Ovary (tissue), 7 donors: ENCODE measurements at regions not wholly inside any gene's neighbourhood (a gene's known extent, or its start where the extent isn't known, plus 50 kb on each side); places are given as distances from the start of the nearest gene placed in this dataset.
"Not testable (repeated sequence)": the region's sequence is repeated elsewhere in the genome, so short reads cannot be mapped to it uniquely, and the experiment has no call there.

Experiments
- DNase-seq, 5 donors: peaks; one replicate each; pipeline ENCODE4 v3.0.0-alpha.2; 2019 to 2020
- H3K27ac ChIP-seq, 2 donors: fragments of 200-600 bp; one replicate each; pipeline versions ENCODE4 v1.5.1 to v1.8.0; 2019 to 2022
- H3K27me3 ChIP-seq: fragments of 200-600 bp; one replicate; pipeline ENCODE4 v1.8.0; 2022
- H3K36me3 ChIP-seq: fragments of 200-600 bp; sonication (generic); one replicate; pipeline ENCODE4 v1.5.1; 2019
- H3K4me1 ChIP-seq: one replicate; pipeline ENCODE4 v1.8.1; 2013; ENCODE audit warnings: mild to moderate bottlenecking, moderate library complexity; ENCODE audit not compliant: insufficient read depth
- H3K4me3 ChIP-seq: fragments of 200-600 bp; sonication (generic); one replicate; pipeline ENCODE4 v1.5.1; 2017
- H3K9me3 ChIP-seq, 2 donors: fragments of 200-600 bp in 1 of 2; sonication (generic) in 1 of 2; one replicate each; pipeline versions ENCODE4 v1.5.1 to v1.8.1; 2013 to 2019; ENCODE audit warnings: mild to moderate bottlenecking in 1 of 2, moderate library complexity in 1 of 2
- CTCF ChIP-seq, 3 donors: fragments of 450-650 bp in 2 of 3; fragments of 200-600 bp in 1 of 3; IDR thresholded peaks; one replicate each; pipeline versions ENCODE4 v1.5.1 to v1.8.0; 2016 to 2022; ENCODE audit warnings: antibody characterized with exemption in 3 of 3, mild to moderate bottlenecking in 1 of 3
- EP300 ChIP-seq: sonication (generic); formaldehyde crosslinking; IDR thresholded peaks from one replicate; pipeline ENCODE4 v1.6.1; 2017; ENCODE audit warnings: antibody characterized with exemption
- POLR2A ChIP-seq: fragments of 450-650 bp; IDR thresholded peaks from one replicate; pipeline ENCODE4 v1.6.1; 2017; ENCODE audit warnings: antibody characterized with exemption, mild to moderate bottlenecking, moderate library complexity
- WGBS, 3 donors: extraction: QIAGEN DNeasy Blood & Tissue Kit in 1 of 3; methylation state at CpG; one replicate each; pipeline versions ENCODE4 v1.1.5 to v1.1.7; 2013 to 2017; 5-methylcytosine and 5-hydroxymethylcytosine counted together
- intact Hi-C, 4 donors: fragments of 100-400 bp; cut with DNase I; formaldehyde crosslinking; loops; one replicate each; pipeline versions ENCODE4 v1.11.0 to v1.15.1; 2022 to 2023
- donor health status: DM: no; HTN: no; CAD: no; lungs with moderate emphysema.
- donor health status: DM: no; HTN: no; CAD: no.
- donor health status: Bipolar disorder and iron deficiency.
- donor health status: DM: no; HTN: no; CAD: no.
- donor health status: DM: yes; HTN: yes; CAD: no.

- TF ChIP-seq CTCF (IDR thresholded peaks at IDR 0.05) (no peak), EP300 (no peak), POLR2A (no peak)
- no peak overlapping the region for H3K27ac ChIP-seq
- no peaks in the 10 kb centered on the region for H3K4me1 ChIP-seq
- H3K4me3 ChIP-seq, result no peak overlapping the region
- no peaks in the 10 kb centered on the region for H3K9me3 ChIP-seq
- 88 to 94% (median 89%) methylated on average over 4 of the region's 4 CpGs for WGBS, 3 donors
- H3K27me3 ChIP-seq, result no peaks in the 10 kb centered on the region
- intact Hi-C loops, result no loop called here
- no peaks in the 10 kb centered on the region for H3K36me3 ChIP-seq
- DNase-seq, result no peak
Measured at GRCh38 chr5:126122942-126123341, 300.3 kb upstream of the GRAMD2B start.

GRCh38 chr5:126124706-126125345, 298.4 kb upstream of the GRAMD2B start:
- H3K36me3 ChIP-seq, result no peaks in the 10 kb centered on the region
- H3K27ac ChIP-seq, result no peak overlapping the region
- H3K4me1 ChIP-seq, result no peaks in the 10 kb centered on the region
- DNase-seq, result no peak
- no peaks in the 10 kb centered on the region for H3K27me3 ChIP-seq
- 16 to 25% (median 18%) methylated on average over 4 of the region's 4 CpGs for WGBS, 3 donors
- no peaks in the 10 kb centered on the region for H3K9me3 ChIP-seq
- H3K4me3 ChIP-seq, result no peak overlapping the region
- intact Hi-C loops, result no loop called here
- TF ChIP-seq POLR2A (no peak), CTCF (IDR thresholded peaks at IDR 0.05) (no peak), EP300 (no peak)

- no peak overlapping the region for H3K4me3 ChIP-seq
- H3K27ac ChIP-seq, result no peak overlapping the region
- H3K9me3 ChIP-seq, result no peaks in the 10 kb centered on the region
- WGBS, 3 donors, result 70 to 83% (median 83%) methylated on average over 2 of the region's 2 CpGs
- no peaks in the 10 kb centered on the region for H3K27me3 ChIP-seq
- H3K36me3 ChIP-seq, result no peaks in the 10 kb centered on the region
- no peaks in the 10 kb centered on the region for H3K4me1 ChIP-seq
- intact Hi-C loops, result no loop called here
- no peak for TF ChIP-seq POLR2A
- no peak for TF ChIP-seq EP300
- TF ChIP-seq CTCF (IDR thresholded peaks at IDR 0.05), result no peak
- DNase-seq, result no peak
Measured at GRCh38 chr5:126125407-126125806, 297.8 kb upstream of the GRAMD2B start.

GRCh38 chr5:126126574-126126973, 296.6 kb upstream of the GRAMD2B start:
- no peaks in the 10 kb centered on the region for H3K27me3 ChIP-seq
- intact Hi-C loops, result no loop called here
- no peaks in the 10 kb centered on the region for H3K4me1 ChIP-seq
- no peak overlapping the region for H3K27ac ChIP-seq
- no peaks in the 10 kb centered on the region for H3K36me3 ChIP-seq
- no peak for DNase-seq
- no peaks in the 10 kb centered on the region for H3K9me3 ChIP-seq
- no peak for TF ChIP-seq POLR2A
- TF ChIP-seq EP300, result no peak
- TF ChIP-seq CTCF (IDR thresholded peaks at IDR 0.05), result no peak
- 81 to 89% (median 84%) methylated on average over 4 of the region's 4 CpGs for WGBS, 3 donors
- no peak overlapping the region for H3K4me3 ChIP-seq

- H3K27me3 ChIP-seq, DNase-seq, H3K36me3 ChIP-seq, H3K4me1 ChIP-seq, H3K27ac ChIP-seq, intact Hi-C loops, H3K4me3 ChIP-seq, H3K9me3 ChIP-seq: not testable (repeated sequence)
- 88 to 92% (median 91%) methylated on average over 2 of the region's 2 CpGs for WGBS, 3 donors
Measured at GRCh38 chr5:126127371-126127770, 295.8 kb upstream of the GRAMD2B start.
